Esophagus muscularis mucosa (tissue), 4 donors: ENCODE measurements at regions not wholly inside any gene's neighbourhood (a gene's known extent, or its start where the extent isn't known, plus 50 kb on each side); places are given as distances from the start of the nearest gene placed in this dataset.

Experiments used
- DNase-seq: peaks from one replicate; pipeline ENCODE4 v3.0.0-alpha.2; 2017; ENCODE audit errors: extremely low spot score
- H3K27ac ChIP-seq, 4 donors: fragments of 200-600 bp; sonication (generic); replicated peaks in 1 of 4; 1 replicate in 3 of 4; 2 replicates in 1 of 4; pipeline ENCODE4 v1.5.1; 2016 to 2019; ENCODE audit warnings: mild to moderate bottlenecking in 1 of 4
- H3K27me3 ChIP-seq, 4 donors: fragments of 200-600 bp; sonication (generic); one replicate each; pipeline versions ENCODE4 v1.5.1 to v1.6.0; 2016 to 2019
- H3K36me3 ChIP-seq, 4 donors: fragments of 200-600 bp; sonication (generic); one replicate each; pipeline ENCODE4 v1.5.1; 2016 to 2019
- H3K4me1 ChIP-seq, 4 donors: fragments of 200-600 bp; sonication (generic); one replicate each; pipeline ENCODE4 v1.5.1; 2016 to 2019
- H3K4me3 ChIP-seq, 4 donors: fragments of 200-600 bp; sonication (generic); 1 replicate in 2 of 4; 2 replicates in 2 of 4; pipeline ENCODE4 v1.5.1; 2016 to 2019; ENCODE audit warnings: mild to moderate bottlenecking in 4 of 4, moderate library complexity in 1 of 4
- H3K9me3 ChIP-seq, 4 donors: fragments of 200-600 bp; sonication (generic); 1 replicate in 3 of 4; 2 replicates in 1 of 4; pipeline ENCODE4 v1.5.1; 2016 to 2019
- EP300 ChIP-seq: sonication (generic); formaldehyde crosslinking; IDR thresholded peaks from one replicate; pipeline ENCODE4 v1.6.1; 2017; ENCODE audit warnings: antibody characterized with exemption
- POLR2A ChIP-seq: fragments of 450-650 bp; IDR thresholded peaks from one replicate; pipeline ENCODE4 v1.6.1; 2017; ENCODE audit warnings: antibody characterized with exemption, moderate library complexity, mild to moderate bottlenecking, low read depth
- POLR2AphosphoS5 ChIP-seq, 2 donors: sonication (generic); formaldehyde crosslinking; IDR thresholded peaks; one replicate each; pipeline ENCODE4 v1.6.1; 2017; ENCODE audit warnings: antibody characterized with exemption in 2 of 2
- WGBS: methylation state at CpG from one replicate; pipeline ENCODE4 v1.1.5; 2018; 5-methylcytosine and 5-hydroxymethylcytosine counted together
- intact Hi-C: fragments of 100-400 bp; cut with DNase I; formaldehyde crosslinking; loops from one replicate; pipeline ENCODE4 v1.15.1; 2023
- TF ChIP-seq, protein P1 (sequence below), 3 experiments: fragments of 200-600 bp in 2 of 3; fragments of 450-650 bp in 1 of 3; sonication (generic) in 2 of 3; IDR thresholded peaks; one replicate each; pipeline ENCODE4 v1.5.1; 2017 to 2019; ENCODE audit warnings: antibody characterized with exemption in 3 of 3, mild to moderate bottlenecking in 2 of 3, moderate library complexity in 1 of 3

GRCh38 chr17:27153005-27153404 is 140.9 kb upstream of the WSB1 start:
- no peaks in the 10 kb centered on the region for H3K36me3 ChIP-seq
- H3K4me3 ChIP-seq: no peak overlapping the region
- TF ChIP-seq, protein P1, sequence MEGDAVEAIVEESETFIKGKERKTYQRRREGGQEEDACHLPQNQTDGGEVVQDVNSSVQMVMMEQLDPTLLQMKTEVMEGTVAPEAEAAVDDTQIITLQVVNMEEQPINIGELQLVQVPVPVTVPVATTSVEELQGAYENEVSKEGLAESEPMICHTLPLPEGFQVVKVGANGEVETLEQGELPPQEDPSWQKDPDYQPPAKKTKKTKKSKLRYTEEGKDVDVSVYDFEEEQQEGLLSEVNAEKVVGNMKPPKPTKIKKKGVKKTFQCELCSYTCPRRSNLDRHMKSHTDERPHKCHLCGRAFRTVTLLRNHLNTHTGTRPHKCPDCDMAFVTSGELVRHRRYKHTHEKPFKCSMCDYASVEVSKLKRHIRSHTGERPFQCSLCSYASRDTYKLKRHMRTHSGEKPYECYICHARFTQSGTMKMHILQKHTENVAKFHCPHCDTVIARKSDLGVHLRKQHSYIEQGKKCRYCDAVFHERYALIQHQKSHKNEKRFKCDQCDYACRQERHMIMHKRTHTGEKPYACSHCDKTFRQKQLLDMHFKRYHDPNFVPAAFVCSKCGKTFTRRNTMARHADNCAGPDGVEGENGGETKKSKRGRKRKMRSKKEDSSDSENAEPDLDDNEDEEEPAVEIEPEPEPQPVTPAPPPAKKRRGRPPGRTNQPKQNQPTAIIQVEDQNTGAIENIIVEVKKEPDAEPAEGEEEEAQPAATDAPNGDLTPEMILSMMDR (IDR thresholded peaks at IDR 0.05): no peak
- TF ChIP-seq POLR2AphosphoS5 (IDR thresholded peaks at IDR 0.05) (no peak), POLR2A (no peak), EP300 (no peak)
- no peaks in the 10 kb centered on the region for H3K9me3 ChIP-seq
- 83% methylated on average over 4 of the region's 4 CpGs for WGBS
- H3K27me3 ChIP-seq: no peaks in the 10 kb centered on the region
- DNase-seq: peak; percentile 87
- intact Hi-C loops: no loop called here
- no peaks in the 10 kb centered on the region for H3K4me1 ChIP-seq
- no peak overlapping the region for H3K27ac ChIP-seq

- DNase-seq: no peak
Observed at GRCh38 chr17:27155866-27156265, 138.0 kb upstream of the WSB1 start.

DNA sequence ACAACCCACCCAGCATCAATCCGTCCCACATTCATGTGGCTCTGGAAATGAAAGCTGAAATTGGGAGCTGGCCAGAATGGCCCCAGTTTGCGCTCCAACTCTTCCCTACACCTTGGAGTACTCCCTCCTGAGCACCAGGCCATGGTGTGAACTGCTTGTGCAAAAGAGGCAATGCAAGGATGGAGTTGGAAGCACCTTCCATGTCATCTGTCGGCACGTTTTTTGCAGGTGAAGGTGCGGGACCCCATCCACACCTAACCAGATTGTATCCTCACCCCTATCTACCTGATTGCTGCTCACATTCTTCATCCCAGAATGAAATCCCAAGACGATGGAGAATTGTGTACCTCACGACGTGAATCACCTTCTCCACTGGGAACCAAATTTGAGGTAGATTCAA is 136.6 kb upstream of the WSB1 start:
- DNase-seq: no peak
- intact Hi-C loops: no loop called here

More at GRCh38 chr17:27155866-27156265, 138.0 kb upstream of the WSB1 start:
- intact Hi-C loops: no loop called here
- no peak for TF ChIP-seq EP300
- no peak for TF ChIP-seq POLR2AphosphoS5 (IDR thresholded peaks at IDR 0.05)
- TF ChIP-seq, protein P1 (IDR thresholded peaks at IDR 0.05): no peak
- TF ChIP-seq POLR2A: no peak
- WGBS: 94% methylated on average over 12 of the region's 15 CpGs
- no peak overlapping the region for H3K4me3 ChIP-seq
- no peaks in the 10 kb centered on the region for H3K4me1 ChIP-seq
- no peaks in the 10 kb centered on the region for H3K27me3 ChIP-seq
- H3K27ac ChIP-seq: no peak overlapping the region
- H3K9me3 ChIP-seq: no peaks in the 10 kb centered on the region
- H3K36me3 ChIP-seq: no peaks in the 10 kb centered on the region

DNA sequence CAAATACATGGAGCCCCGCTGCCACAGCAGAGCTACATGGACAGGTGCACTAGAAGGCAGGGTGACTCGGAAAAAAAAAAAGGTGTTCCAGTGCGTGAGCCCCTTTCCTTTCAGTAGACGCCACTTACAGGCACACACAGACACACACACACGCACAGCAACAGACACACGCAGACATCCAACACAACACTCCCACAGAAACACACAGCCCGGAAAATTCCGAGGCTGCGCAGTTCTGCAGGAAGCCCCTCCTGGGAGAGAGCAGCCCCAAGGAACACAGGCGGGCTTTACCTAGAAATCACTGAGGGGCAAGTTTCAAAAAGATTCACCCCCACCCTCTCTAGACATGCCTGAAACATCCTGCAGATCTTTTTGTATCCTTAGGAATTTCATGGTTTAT is 136.0 kb upstream of the WSB1 start:
- H3K36me3 ChIP-seq: no peaks in the 10 kb centered on the region
- H3K27me3 ChIP-seq: no peaks in the 10 kb centered on the region
- intact Hi-C loops: no loop called here
- no peak for DNase-seq
- no peaks in the 10 kb centered on the region for H3K4me1 ChIP-seq
- no peak overlapping the region for H3K27ac ChIP-seq
- H3K4me3 ChIP-seq: no peak overlapping the region
- 90% methylated on average over 10 of the region's 10 CpGs for WGBS
- TF ChIP-seq, protein P1 (IDR thresholded peaks at IDR 0.05): no peak
- TF ChIP-seq POLR2AphosphoS5 (IDR thresholded peaks at IDR 0.05) (no peak), EP300 (no peak), POLR2A (no peak)
- no peaks in the 10 kb centered on the region for H3K9me3 ChIP-seq

More for the DNA sequence above, 136.6 kb upstream of the WSB1 start:
- H3K27ac ChIP-seq: no peak overlapping the region
- TF ChIP-seq POLR2AphosphoS5 (IDR thresholded peaks at IDR 0.05) (no peak), EP300 (no peak), POLR2A (no peak)
- TF ChIP-seq, protein P1 (IDR thresholded peaks at IDR 0.05): no peak
- no peaks in the 10 kb centered on the region for H3K9me3 ChIP-seq
- H3K4me3 ChIP-seq: no peak overlapping the region
- no peaks in the 10 kb centered on the region for H3K36me3 ChIP-seq
- no peaks in the 10 kb centered on the region for H3K4me1 ChIP-seq
- WGBS: 81% methylated on average over 8 of the region's 8 CpGs
- no peaks in the 10 kb centered on the region for H3K27me3 ChIP-seq

DNA sequence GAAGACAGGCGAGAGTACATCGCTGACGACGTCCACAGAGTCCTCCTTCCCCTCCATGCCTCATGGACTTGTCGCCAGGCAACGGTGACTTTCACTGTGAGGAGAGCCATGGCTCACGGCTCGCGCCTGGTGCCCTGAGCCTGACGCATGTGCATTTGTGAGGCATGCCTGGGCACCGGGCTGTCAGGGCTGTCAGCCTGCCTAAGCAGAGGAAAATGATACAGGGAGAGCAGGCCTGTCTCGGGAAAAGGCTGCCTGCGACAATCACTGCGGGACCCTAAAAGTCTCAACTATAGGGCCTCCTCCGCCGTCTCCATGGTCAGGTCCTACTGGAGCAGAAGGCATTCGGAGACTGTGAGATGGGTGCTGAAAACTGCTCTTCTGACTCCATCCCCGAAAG is 135.5 kb upstream of the WSB1 start:
- 87% methylated on average over 18 of the region's 18 CpGs for WGBS
- Histone ChIP-seq H3K36me3 (no peaks in the 10 kb centered on the region), H3K27ac (no peak overlapping the region), H3K4me1 (no peaks in the 10 kb centered on the region), H3K4me3 (no peak overlapping the region), H3K9me3 (no peaks in the 10 kb centered on the region), H3K27me3 (no peaks in the 10 kb centered on the region)
- no peak for DNase-seq
- TF ChIP-seq POLR2A: no peak
- intact Hi-C loops: no loop called here
